Kidney (tissue), 13 donors: ENCODE measurements at regions not wholly inside any gene's neighbourhood (a gene's known extent, or its start where the extent isn't known, plus 50 kb on each side); places are given as distances from the start of the nearest gene placed in this dataset.
A peak's percentile ranks its signal among the peaks of the same experiment; 100 is the strongest.

Experiments used
- DNase-seq, 5 donors: peaks; one replicate each; pipeline ENCODE4 v3.0.0-alpha.2; 2013 to 2020
- FAIRE-seq: peaks from 2 replicates; lab custom pipeline; 2012; peaks lifted over from hg19 to GRCh38; lab: Jason Lieb, UNC
- H3K27ac ChIP-seq, 2 donors: one replicate each; pipeline ENCODE4 v1.7.0; 2013; ENCODE audit warnings: low read depth in 2 of 2, low read length in 2 of 2, inconsistent platforms in 1 of 2
- H3K27me3 ChIP-seq: one replicate; pipeline ENCODE4 v1.7.1; 2013; ENCODE audit warnings: low read length, inconsistent platforms; ENCODE audit not compliant: control insufficient read depth, insufficient read depth
- H3K36me3 ChIP-seq, 3 donors: one replicate each; pipeline versions ENCODE4 v1.7.0 to v1.7.1; 2013; ENCODE audit warnings: low read length in 3 of 3, control low read depth in 1 of 3, inconsistent platforms in 1 of 3; ENCODE audit not compliant: insufficient read depth in 3 of 3, control insufficient read depth in 2 of 3
- H3K4me1 ChIP-seq, 3 donors: one replicate each; pipeline versions ENCODE4 v1.7.0 to v1.7.1; 2013; ENCODE audit warnings: low read length in 3 of 3, inconsistent platforms in 1 of 3, low read depth in 1 of 3; ENCODE audit not compliant: control insufficient read depth in 2 of 3, insufficient read depth in 2 of 3
- H3K4me3 ChIP-seq, 3 donors: one replicate each; pipeline versions ENCODE4 v1.7.0 to v1.8.1; 2013; ENCODE audit warnings: low read length in 3 of 3, control low read depth in 1 of 3, inconsistent platforms in 1 of 3
- H3K9ac ChIP-seq, 3 donors: one replicate each; pipeline versions ENCODE4 v1.7.0 to v1.7.1; 2013; ENCODE audit warnings: low read length in 3 of 3, control low read depth in 1 of 3, inconsistent platforms in 1 of 3
- H3K9me3 ChIP-seq, 3 donors: one replicate each; pipeline versions ENCODE4 v1.7.0 to v1.7.1; 2013; ENCODE audit warnings: low read length in 3 of 3, control low read depth in 1 of 3, inconsistent platforms in 1 of 3; ENCODE audit not compliant: control insufficient read depth in 2 of 3, insufficient read depth in 1 of 3
- intact Hi-C: fragments of 100-400 bp; cut with DNase I; formaldehyde crosslinking; loops from one replicate; pipeline ENCODE4 v1.11.1; 2022
- TF ChIP-seq, protein P1 (sequence below): IDR thresholded peaks from 3 replicates; pipeline ENCODE4 v1.5.1; 2012; ENCODE audit warnings: mild to moderate bottlenecking, moderate library complexity, borderline replicate concordance; ENCODE audit not compliant: insufficient read depth; ENCODE audit errors: extremely low read depth
- donor health status: control.
- donor health status: control.
- donor health status: control.
- donor health status: control.
- donor health status: control.
- donor health status: DM: yes; HTN: yes; CAD: no.
- donor health status: Normal renal cell carcinoma (clear cell type).

DNA sequence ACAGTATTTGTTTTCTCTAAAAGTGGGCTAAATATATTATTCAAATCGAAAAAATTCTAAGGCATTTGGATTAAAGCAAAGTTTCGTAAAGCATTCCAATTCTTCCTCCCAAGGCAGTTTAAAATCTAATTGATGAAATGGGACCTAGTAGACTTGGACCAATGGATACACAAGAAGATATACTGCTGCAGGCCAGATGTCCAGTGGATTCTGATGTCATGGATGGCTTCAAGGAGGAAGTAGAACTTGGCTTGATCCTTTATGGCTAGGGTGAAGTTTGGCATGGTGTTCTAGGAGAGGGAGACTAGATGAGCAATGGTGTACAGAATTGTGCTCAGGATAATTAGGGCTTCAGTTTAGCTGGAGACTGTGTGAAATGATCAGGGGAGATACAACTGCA lies 559.5 kb upstream of the MMS22L start:
- intact Hi-C loops: no loop called here
- Histone ChIP-seq H3K27me3 (no peaks in the 10 kb centered on the region), H3K9me3 (no peaks in the 10 kb centered on the region), H3K36me3 (no peaks in the 10 kb centered on the region), H3K4me3 (no peak overlapping the region), H3K9ac (no peak overlapping the region), H3K27ac (no peak overlapping the region), H3K4me1 (no peaks in the 10 kb centered on the region)
- TF ChIP-seq, protein P1, sequence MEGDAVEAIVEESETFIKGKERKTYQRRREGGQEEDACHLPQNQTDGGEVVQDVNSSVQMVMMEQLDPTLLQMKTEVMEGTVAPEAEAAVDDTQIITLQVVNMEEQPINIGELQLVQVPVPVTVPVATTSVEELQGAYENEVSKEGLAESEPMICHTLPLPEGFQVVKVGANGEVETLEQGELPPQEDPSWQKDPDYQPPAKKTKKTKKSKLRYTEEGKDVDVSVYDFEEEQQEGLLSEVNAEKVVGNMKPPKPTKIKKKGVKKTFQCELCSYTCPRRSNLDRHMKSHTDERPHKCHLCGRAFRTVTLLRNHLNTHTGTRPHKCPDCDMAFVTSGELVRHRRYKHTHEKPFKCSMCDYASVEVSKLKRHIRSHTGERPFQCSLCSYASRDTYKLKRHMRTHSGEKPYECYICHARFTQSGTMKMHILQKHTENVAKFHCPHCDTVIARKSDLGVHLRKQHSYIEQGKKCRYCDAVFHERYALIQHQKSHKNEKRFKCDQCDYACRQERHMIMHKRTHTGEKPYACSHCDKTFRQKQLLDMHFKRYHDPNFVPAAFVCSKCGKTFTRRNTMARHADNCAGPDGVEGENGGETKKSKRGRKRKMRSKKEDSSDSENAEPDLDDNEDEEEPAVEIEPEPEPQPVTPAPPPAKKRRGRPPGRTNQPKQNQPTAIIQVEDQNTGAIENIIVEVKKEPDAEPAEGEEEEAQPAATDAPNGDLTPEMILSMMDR: no peak
- DNase-seq (no peak), FAIRE-seq (no peak)

- no peak for FAIRE-seq
- Histone ChIP-seq H3K27me3 (no peaks in the 10 kb centered on the region), H3K9me3 (no peaks in the 10 kb centered on the region), H3K4me1 (no peaks in the 10 kb centered on the region), H3K4me3 (no peak overlapping the region), H3K27ac (no peak overlapping the region), H3K36me3 (no peaks in the 10 kb centered on the region), H3K9ac (no peak overlapping the region)
- no peak for DNase-seq
- intact Hi-C loops: no loop called here
- TF ChIP-seq, protein P1: no peak
These were observed 566.4 kb upstream of the MMS22L start for GRCh38 chr6:97849390-97849789.

GRCh38 chr6:97850458-97851212 lies 567.6 kb upstream of the MMS22L start:
- Histone ChIP-seq H3K36me3 (no peaks in the 10 kb centered on the region), H3K9ac (no peak overlapping the region), H3K27me3 (no peaks in the 10 kb centered on the region), H3K9me3 (no peaks in the 10 kb centered on the region), H3K4me1 (no peaks in the 10 kb centered on the region), H3K4me3 (no peak overlapping the region), H3K27ac (no peak overlapping the region)
- TF ChIP-seq, protein P1: no peak
- intact Hi-C loops: no loop called here
- peak in 2 of 5 donors; percentile 1 to 3 for DNase-seq
- FAIRE-seq: no peak

GRCh38 chr6:97863697-97864096 lies 580.7 kb upstream of the MMS22L start:
- Histone ChIP-seq H3K4me1 (no peaks in the 10 kb centered on the region), H3K9me3 (no peaks in the 10 kb centered on the region), H3K36me3 (no peaks in the 10 kb centered on the region), H3K4me3 (no peak overlapping the region), H3K27me3 (no peaks in the 10 kb centered on the region), H3K27ac (no peak overlapping the region), H3K9ac (no peak overlapping the region)
- FAIRE-seq (no peak), DNase-seq (no peak)
- TF ChIP-seq, protein P1: no peak
- intact Hi-C loops: no loop called here
